ENCODE measurements at regions not wholly inside any gene's neighbourhood (a gene's known extent, or its start where the extent isn't known, plus 50 kb on each side); places are given as distances from the start of the nearest gene placed in this dataset.

- no peak for TF ChIP-seq CTCF (IDR thresholded peaks at IDR 0.05)
- TF ChIP-seq POLR2AphosphoS5 (IDR thresholded peaks at IDR 0.05; ENCODE audit: insufficient read depth in 1 of 2, low read depth in 1 of 2), result no peak
- no peak for TF ChIP-seq POLR2A (IDR thresholded peaks at IDR 0.05)
Measured at GRCh38 chr1:87719658-87720057, 391.0 kb downstream of the LMO4 start.
